HCT116 (cell line): ENCODE measurements at regions not wholly inside any gene's neighbourhood (a gene's known extent, or its start where the extent isn't known, plus 50 kb on each side); places are given as distances from the start of the nearest gene placed in this dataset.

Experiments
- ATAC-seq: fragments of 200-7000 bp; cut with Tn5 transposase; 2 replicates; pipeline ENCODE4 v1.9.1; 2020; ENCODE audit warnings: mild to moderate bottlenecking, moderate library complexity
- BruUV-seq: library from RNA; stranded (reverse); fragments of 400-500 nt; replicated peaks from 2 replicates; lab custom pipeline; 2021; lab: Mats Ljungman, UMichigan
- CTCF ChIA-PET: fragments of 300-600 bp; sonication (Branson Sonifier 250); formaldehyde crosslinking; loops from one replicate; lab custom pipeline; 2021; ENCODE audit warnings: antibody characterized with exemption; lab: Charles Lee
- POLR2A ChIA-PET: fragments of 300-600, 350-600 bp; sonication (Branson Sonifier 250); formaldehyde crosslinking; loops from one replicate; lab custom pipeline; 2021; ENCODE audit warnings: antibody characterized with exemption; lab: Charles Lee
- RAD21 ChIA-PET, 2 experiments: fragments of 300-600 bp; sonication (Branson Sonifier 250); formaldehyde crosslinking; loops; one replicate each; lab custom pipeline; 2023; ENCODE audit warnings: low total read pairs in 2 of 2; ENCODE audit not compliant: uncharacterized antibody in 2 of 2, unreplicated experiment in 2 of 2, low non-redundant PET in 1 of 2; lab: Charles Lee
- DNase-seq: peaks from one replicate; pipeline ENCODE4 v3.0.0-alpha.2; 2010; ENCODE audit warnings: low read depth, low spot score
- H2AFZ ChIP-seq: fragments of 200-600 bp; shearing (Covaris generic), sonication (generic); 2 replicates; pipeline ENCODE4 v1.6.1; 2017; ENCODE audit warnings: low read depth, mixed run types, mixed read lengths, antibody characterized with exemption, low read length; ENCODE audit not compliant: poor library complexity, severe bottlenecking
- H3K27ac ChIP-seq: 2 replicates; pipeline ENCODE4 v1.5.1; 2012; ENCODE audit warnings: low read depth, low read length
- H3K27me3 ChIP-seq: fragments of 200-600 bp; sonication (generic); 2 replicates; pipeline ENCODE4 v1.6.1; 2016; ENCODE audit warnings: mixed run types, low read length, mixed read lengths; ENCODE audit not compliant: insufficient read depth
- H3K36me3 ChIP-seq, 2 experiments: fragments of 200-500 bp in 1 of 2; fragments of 200-600 bp in 1 of 2; sonication (Bioruptor generic) in 1 of 2; sonication (generic) in 1 of 2; 2 replicates each; pipeline versions ENCODE4 v1.5.1 to v1.6.1; 2014 to 2016; ENCODE audit warnings: low read length in 2 of 2, inconsistent platforms in 1 of 2, mixed read lengths in 1 of 2, mixed run types in 1 of 2; ENCODE audit not compliant: insufficient read depth in 2 of 2, control insufficient read depth in 1 of 2
- H3K4me1 ChIP-seq, 2 experiments: fragments of 200-600 bp in 1 of 2; sonication (generic) in 1 of 2; 2 replicates each; pipeline versions ENCODE4 v1.5.1 to v1.6.1; 2012 to 2017; ENCODE audit warnings: low read length in 2 of 2, inconsistent platforms in 1 of 2, mild to moderate bottlenecking in 1 of 2, mixed read lengths in 1 of 2, mixed run types in 1 of 2, moderate library complexity in 1 of 2; ENCODE audit not compliant: insufficient read depth in 2 of 2, control insufficient read depth in 1 of 2
- H3K4me2 ChIP-seq: fragments of 200-600 bp; sonication (generic); 2 replicates; pipeline ENCODE4 v1.6.1; 2017; ENCODE audit warnings: mixed run types, low read length, mixed read lengths
- H3K4me3 ChIP-seq, 2 experiments: fragments of 200-600 bp in 1 of 2; sonication (generic) in 1 of 2; replicated peaks in 1 of 2; 2 replicates each; pipeline ENCODE4 v1.5.1; 2011 to 2016; ENCODE audit warnings: low read length in 2 of 2, control low read depth in 1 of 2, low read depth in 1 of 2, mild to moderate bottlenecking in 1 of 2, mixed read lengths in 1 of 2, mixed run types in 1 of 2
- H3K79me2 ChIP-seq: fragments of 200-600 bp; sonication (generic); 2 replicates; pipeline ENCODE4 v1.6.1; 2017; ENCODE audit warnings: mild to moderate bottlenecking, mixed run types, low read length, moderate library complexity, mixed read lengths; ENCODE audit not compliant: insufficient read depth
- H3K9ac ChIP-seq: fragments of 200-600 bp; sonication (generic); 2 replicates; pipeline ENCODE4 v1.6.1; 2016; ENCODE audit warnings: low read length, mixed read lengths
- H3K9me2 ChIP-seq: fragments of 200-600 bp; sonication (generic), shearing (Covaris generic); 2 replicates; pipeline ENCODE4 v1.6.1; 2017; ENCODE audit warnings: mixed run types, mild to moderate bottlenecking, moderate library complexity; ENCODE audit not compliant: insufficient read depth
- H3K9me3 ChIP-seq, 2 experiments: fragments of 200-500 bp in 1 of 2; fragments of 200-600 bp in 1 of 2; sonication (Bioruptor generic) in 1 of 2; sonication (generic) in 1 of 2; 2 replicates each; pipeline ENCODE4 v1.6.1; 2014 to 2017; ENCODE audit warnings: low read length in 2 of 2, mixed read lengths in 2 of 2, inconsistent platforms in 1 of 2, low read depth in 1 of 2, mild to moderate bottlenecking in 1 of 2, mixed run types in 1 of 2, moderate library complexity in 1 of 2; ENCODE audit not compliant: control insufficient read depth in 1 of 2, insufficient read depth in 1 of 2
- H4K20me1 ChIP-seq: fragments of 200-600 bp; sonication (generic), shearing (Covaris generic); 2 replicates; pipeline ENCODE4 v1.6.1; 2017; ENCODE audit warnings: mixed run types, mild to moderate bottlenecking, moderate library complexity; ENCODE audit not compliant: insufficient read depth
- ATF3 ChIP-seq: IDR thresholded peaks from 2 replicates; pipeline ENCODE4 v1.6.1; 2012
- EGR1 ChIP-seq: IDR thresholded peaks from 2 replicates; pipeline ENCODE4 v1.6.1; 2012; ENCODE audit warnings: low read depth
- ELF1 ChIP-seq: IDR thresholded peaks from 2 replicates; pipeline ENCODE4 v1.6.1; 2012; ENCODE audit warnings: low read depth, borderline replicate concordance
- EZH2 ChIP-seq: fragments of 200-600 bp; sonication (generic); IDR thresholded peaks from 2 replicates; pipeline ENCODE4 v1.6.1; 2017; ENCODE audit warnings: antibody characterized with exemption, mixed run types
- JUND ChIP-seq: IDR thresholded peaks from 2 replicates; pipeline ENCODE4 v1.6.1; 2012
- MAX ChIP-seq: IDR thresholded peaks from 2 replicates; pipeline ENCODE4 v1.6.1; 2012
- POLR2A ChIP-seq: IDR thresholded peaks from 2 replicates; pipeline ENCODE4 v1.7.0; 2011; ENCODE audit warnings: borderline replicate concordance; ENCODE audit not compliant: insufficient read depth, insufficient read length; ENCODE audit errors: extremely low read depth
- POLR2AphosphoS5 ChIP-seq: IDR thresholded peaks from 2 replicates; pipeline ENCODE4 v1.6.1; 2011; ENCODE audit warnings: mild to moderate bottlenecking, low read depth, low read length, moderate library complexity
- RAD21 ChIP-seq: IDR thresholded peaks from 2 replicates; pipeline ENCODE4 v1.6.1; 2012; ENCODE audit warnings: low read depth, mild to moderate bottlenecking
- REST ChIP-seq: IDR thresholded peaks from 2 replicates; pipeline ENCODE4 v1.6.1; 2012; ENCODE audit warnings: low read depth
- SP1 ChIP-seq: IDR thresholded peaks from 2 replicates; pipeline ENCODE4 v1.6.1; 2012; ENCODE audit warnings: low read depth
- TCF7L2 ChIP-seq: IDR thresholded peaks from 2 replicates; pipeline ENCODE4 v1.7.0; 2011; ENCODE audit warnings: borderline replicate concordance, inconsistent platforms; ENCODE audit not compliant: insufficient read depth, insufficient read length; ENCODE audit errors: extremely low read depth
- ZNF274 ChIP-seq: fragments of 200-500 bp; sonication (Bioruptor generic); IDR thresholded peaks from 2 replicates; pipeline ENCODE4 v1.6.1; 2014; ENCODE audit warnings: mild to moderate bottlenecking, low read depth, low read length, inconsistent platforms
- intact Hi-C: fragments of 100-400 bp; cut with micrococcal nuclease; formaldehyde crosslinking; loops from 2 replicates; pipeline ENCODE4 v1.10.0; 2022

GRCh38 chr21:34280389-34280795 is 83.4 kb upstream of the KCNE2 start (continued):
- no peak for TF ChIP-seq REST
- no peak for TF ChIP-seq POLR2AphosphoS5
- no peak for TF ChIP-seq EGR1
- TF ChIP-seq EZH2: no peak
- TF ChIP-seq TCF7L2: no peak
- TF ChIP-seq JUND: no peak
- no peak for TF ChIP-seq POLR2A
- TF ChIP-seq MAX: no peak
- no peak for TF ChIP-seq ZNF274
- no peak for TF ChIP-seq SP1

GRCh38 chr21:34280959-34281358 is 82.8 kb upstream of the KCNE2 start:
- ATAC-seq (no peak), DNase-seq (no peak)
- BruUV-seq: no TSS peak
- CTCF ChIA-PET: no interaction called here
- Histone ChIP-seq H3K4me3 (no peak overlapping the region), H3K27ac (no peak overlapping the region), H3K79me2 (no peaks in the 10 kb centered on the region), H4K20me1 (no peaks in the 10 kb centered on the region), H3K9ac (no peak overlapping the region), H3K27me3 (no peaks in the 10 kb centered on the region), H3K36me3 (no peaks in the 10 kb centered on the region), H2AFZ (no peak overlapping the region), H3K4me2 (no peak overlapping the region), H3K9me3 (no peaks in the 10 kb centered on the region), H3K9me2 (no peaks in the 10 kb centered on the region), H3K4me1 (no peaks in the 10 kb centered on the region)
- TF ChIP-seq REST (no peak), TCF7L2 (no peak), ELF1 (no peak), RAD21 (no peak), ATF3 (no peak)
- intact Hi-C loops: no loop called here
- POLR2A ChIA-PET: no interaction called here
- RAD21 ChIA-PET: no interaction called here
